ENCODE measurements at regions not wholly inside any gene's neighbourhood (a gene's known extent, or its start where the extent isn't known, plus 50 kb on each side); places are given as distances from the start of the nearest gene placed in this dataset.
"Not testable (repeated sequence)": the region's sequence is repeated elsewhere in the genome, so short reads cannot be mapped to it uniquely, and the experiment has no call there.

DNA sequence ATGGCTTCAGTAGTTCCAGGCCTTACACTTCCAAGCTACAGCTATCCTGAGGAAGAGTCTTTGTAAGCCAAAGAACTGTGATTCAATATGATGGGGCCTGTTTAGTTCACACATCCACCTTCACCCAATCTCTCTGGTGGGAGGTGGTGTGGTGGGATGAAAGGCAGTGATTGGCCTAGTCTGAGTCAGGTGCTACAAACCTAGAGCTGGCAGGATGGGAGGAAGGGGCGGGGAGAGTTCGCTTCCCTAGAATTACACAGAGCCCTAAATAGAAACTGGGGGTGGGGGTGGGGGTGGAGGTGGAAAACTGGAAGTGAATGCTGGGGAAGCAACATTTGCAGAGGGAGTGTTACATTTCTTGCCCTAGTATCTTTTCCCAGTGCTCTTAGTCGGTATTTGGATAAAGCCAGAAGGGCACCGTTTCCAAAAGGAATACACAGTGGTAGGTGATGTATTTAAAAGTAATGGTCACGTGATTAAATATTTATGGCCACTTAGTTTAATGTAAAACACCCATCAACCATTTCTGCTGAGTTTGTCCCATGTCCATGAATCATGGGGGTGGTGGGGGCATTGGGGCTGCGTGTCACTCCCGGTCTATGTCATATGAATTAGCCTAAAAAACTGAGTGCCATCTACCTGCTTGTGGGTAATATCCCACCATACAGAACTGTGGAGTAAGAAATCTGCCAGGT is 247.6 kb upstream of the PROK2 start:
- Histone ChIP-seq H3K36me3 (replicated peaks; ENCODE audit: control insufficient read depth, insufficient read depth, low read length) (no peaks in the 10 kb centered on the region), H3K4me3 (ENCODE audit: insufficient read depth, low read depth, low read length) (no peak overlapping the region), H3K27me3 (ENCODE audit: control insufficient read depth, insufficient read depth, low read length) (no peaks in the 10 kb centered on the region)
- no peak for DNase-seq

DNA sequence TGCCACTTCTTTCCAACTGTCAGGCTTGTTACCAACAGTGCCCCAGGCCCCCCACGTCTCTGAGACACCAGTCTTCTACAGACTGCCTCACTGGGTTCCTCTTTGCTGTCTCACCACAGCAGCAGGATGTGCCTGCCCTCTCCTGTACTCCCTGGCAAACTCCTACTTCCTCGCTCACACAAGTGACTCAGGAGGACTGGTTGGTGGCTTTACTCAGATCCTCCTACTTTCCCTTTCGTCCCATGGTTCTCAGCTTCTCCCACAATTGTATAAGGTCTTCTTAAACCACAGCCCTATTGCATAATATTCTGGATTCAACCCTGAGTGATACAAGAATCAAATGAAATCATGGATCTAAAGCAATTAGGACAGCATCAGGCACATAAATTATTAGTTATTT is 246.6 kb upstream of the PROK2 start:
- H3K4me3 ChIP-seq (ENCODE audit: insufficient read depth, low read depth, low read length), result no peak overlapping the region
- no peaks in the 10 kb centered on the region for H3K36me3 ChIP-seq (replicated peaks; ENCODE audit: control insufficient read depth, insufficient read depth, low read length)
- DNase-seq, result no peak
- no peaks in the 10 kb centered on the region for H3K27me3 ChIP-seq (ENCODE audit: control insufficient read depth, insufficient read depth, low read length)

DNA sequence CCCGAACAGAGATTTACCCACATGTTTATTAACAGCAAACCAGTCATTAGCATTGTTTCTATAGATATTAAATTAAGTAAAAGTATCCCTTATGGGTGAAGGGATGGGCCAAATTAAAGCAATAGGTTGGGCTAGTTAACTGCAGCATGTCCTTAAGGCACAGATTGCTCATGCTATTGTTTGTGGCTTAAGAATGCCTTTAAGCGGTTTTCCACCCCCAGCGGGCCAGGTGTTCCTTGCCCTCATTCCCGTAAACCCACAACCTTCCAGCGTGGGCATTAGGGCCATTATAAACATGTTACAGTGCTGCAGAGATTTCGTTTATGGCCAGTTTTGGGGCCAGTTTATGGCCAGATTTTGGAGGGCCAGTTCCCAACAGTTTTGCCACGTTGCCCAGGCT is 245.3 kb upstream of the PROK2 start:
- H3K36me3 ChIP-seq (replicated peaks; ENCODE audit: control insufficient read depth, insufficient read depth, low read length); H3K4me3 ChIP-seq (ENCODE audit: insufficient read depth, low read depth, low read length); H3K27me3 ChIP-seq (ENCODE audit: control insufficient read depth, insufficient read depth, low read length); DNase-seq: not testable (repeated sequence)

DNA sequence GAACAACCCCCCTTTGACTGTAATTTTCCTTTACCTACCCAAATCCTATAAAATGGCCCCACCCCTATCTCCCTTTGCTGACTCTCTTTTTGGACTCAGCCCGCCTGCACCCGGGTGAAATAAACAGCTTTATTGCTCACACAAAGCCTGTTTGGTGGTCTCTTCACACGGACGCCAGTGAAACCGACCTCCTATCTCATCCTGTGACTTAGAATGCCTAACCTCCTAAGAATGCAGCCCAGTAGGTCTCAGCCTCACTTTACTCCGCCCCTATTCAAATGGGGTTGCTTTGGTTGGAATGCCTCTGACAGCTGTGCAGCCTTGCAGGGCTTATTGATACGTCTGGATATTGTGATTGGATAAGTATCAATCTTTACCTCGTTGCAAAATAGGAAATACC is 243.8 kb upstream of the PROK2 start:
- H3K4me3 ChIP-seq (ENCODE audit: insufficient read depth, low read depth, low read length); H3K36me3 ChIP-seq (replicated peaks; ENCODE audit: control insufficient read depth, insufficient read depth, low read length); H3K27me3 ChIP-seq (ENCODE audit: control insufficient read depth, insufficient read depth, low read length): not testable (repeated sequence)
- DNase-seq, result peak; percentile 26

DNA sequence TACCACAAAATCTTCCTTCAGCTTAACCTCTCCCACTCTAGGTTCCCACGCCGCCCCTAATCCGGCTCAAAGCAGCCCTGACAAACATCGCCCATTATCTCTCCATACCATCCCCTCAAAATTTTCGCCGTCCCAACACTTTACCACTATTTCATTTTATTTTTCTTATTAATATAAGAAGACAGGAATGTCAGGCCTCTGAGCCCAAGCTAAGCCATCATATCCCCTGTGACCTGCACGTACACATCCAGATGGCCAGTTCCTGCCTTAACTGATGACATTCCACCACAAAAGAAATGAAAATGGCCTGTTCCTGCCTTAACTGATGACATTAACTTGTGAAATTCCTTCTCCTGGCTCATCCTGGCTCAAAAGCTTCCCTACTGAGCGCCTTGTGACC is 243.4 kb upstream of the PROK2 start:
- H3K27me3 ChIP-seq (ENCODE audit: control insufficient read depth, insufficient read depth, low read length); H3K36me3 ChIP-seq (replicated peaks; ENCODE audit: control insufficient read depth, insufficient read depth, low read length); H3K4me3 ChIP-seq (ENCODE audit: insufficient read depth, low read depth, low read length); DNase-seq: not testable (repeated sequence)

DNA sequence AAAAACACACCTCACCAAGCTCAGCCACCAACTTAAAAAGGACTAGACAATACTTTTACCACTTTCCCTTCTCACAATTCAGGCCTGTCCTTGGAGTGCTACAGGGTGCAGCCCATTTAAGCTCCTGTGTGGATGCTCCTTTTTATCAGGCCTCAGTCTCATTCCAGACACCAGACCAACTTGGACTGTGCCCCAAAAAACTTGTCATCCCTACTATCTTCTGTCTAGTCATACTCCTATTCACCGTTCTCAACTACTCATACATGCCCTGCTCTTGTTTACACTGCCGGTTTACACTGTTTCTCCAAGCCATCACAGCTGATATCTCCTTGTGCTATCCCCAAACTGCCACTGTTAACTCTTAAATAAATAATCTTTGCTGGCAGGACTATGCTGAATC is 242.8 kb upstream of the PROK2 start:
- not testable (repeated sequence) for H3K36me3 ChIP-seq (replicated peaks; ENCODE audit: control insufficient read depth, insufficient read depth, low read length); H3K4me3 ChIP-seq (ENCODE audit: insufficient read depth, low read depth, low read length); DNase-seq; H3K27me3 ChIP-seq (ENCODE audit: control insufficient read depth, insufficient read depth, low read length)

DNA sequence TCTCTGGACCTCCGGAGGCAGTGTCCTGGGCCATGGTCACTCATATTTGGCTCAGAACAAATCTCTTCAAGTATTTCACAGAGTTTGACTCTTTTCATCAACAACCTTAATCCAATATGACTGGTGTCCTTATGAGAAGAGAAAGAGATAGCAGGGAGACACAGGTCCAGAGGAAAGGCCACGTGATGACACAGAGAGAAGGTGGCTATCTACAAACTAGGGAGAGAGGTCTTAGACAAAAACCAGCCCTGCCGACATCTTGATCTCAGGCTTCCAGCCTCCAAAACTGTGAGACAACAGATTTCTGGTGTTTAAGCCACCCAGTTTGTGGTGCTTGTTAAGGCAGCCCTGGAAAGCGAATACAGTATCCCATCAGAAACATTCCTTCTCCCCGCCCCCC is 237.1 kb upstream of the PROK2 start:
- peaks cover 1% of the 10 kb centered on the region for H3K36me3 ChIP-seq (replicated peaks; ENCODE audit: control insufficient read depth, insufficient read depth, low read length)
- no peaks in the 10 kb centered on the region for H3K27me3 ChIP-seq (ENCODE audit: control insufficient read depth, insufficient read depth, low read length)
- DNase-seq, result no peak
- H3K4me3 ChIP-seq (ENCODE audit: insufficient read depth, low read depth, low read length), result no peak overlapping the region

DNA sequence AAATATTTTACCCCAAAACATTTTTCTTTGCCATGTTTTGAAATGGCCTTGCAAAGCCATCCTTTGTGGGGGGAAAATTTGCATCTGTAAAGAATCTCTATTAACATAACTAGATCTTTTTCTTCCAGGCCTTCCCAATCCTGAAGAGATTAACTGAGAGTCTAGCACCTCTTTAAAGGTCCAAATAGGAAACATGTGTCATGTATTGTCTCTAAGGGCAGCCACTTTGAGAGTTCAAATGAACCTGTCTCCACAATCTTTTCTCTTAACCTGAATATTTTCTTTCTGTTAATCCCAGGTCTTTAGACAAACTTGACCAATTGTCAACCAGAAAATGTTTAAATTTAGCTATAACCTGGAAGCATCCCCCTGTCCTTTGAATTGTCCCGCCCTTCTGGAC is 236.6 kb upstream of the PROK2 start:
- H3K4me3 ChIP-seq (ENCODE audit: insufficient read depth, low read depth, low read length), result no peak overlapping the region
- H3K27me3 ChIP-seq (ENCODE audit: control insufficient read depth, insufficient read depth, low read length), result no peaks in the 10 kb centered on the region
- DNase-seq, result no peak
- peaks cover 1% of the 10 kb centered on the region for H3K36me3 ChIP-seq (replicated peaks; ENCODE audit: control insufficient read depth, insufficient read depth, low read length)

DNA sequence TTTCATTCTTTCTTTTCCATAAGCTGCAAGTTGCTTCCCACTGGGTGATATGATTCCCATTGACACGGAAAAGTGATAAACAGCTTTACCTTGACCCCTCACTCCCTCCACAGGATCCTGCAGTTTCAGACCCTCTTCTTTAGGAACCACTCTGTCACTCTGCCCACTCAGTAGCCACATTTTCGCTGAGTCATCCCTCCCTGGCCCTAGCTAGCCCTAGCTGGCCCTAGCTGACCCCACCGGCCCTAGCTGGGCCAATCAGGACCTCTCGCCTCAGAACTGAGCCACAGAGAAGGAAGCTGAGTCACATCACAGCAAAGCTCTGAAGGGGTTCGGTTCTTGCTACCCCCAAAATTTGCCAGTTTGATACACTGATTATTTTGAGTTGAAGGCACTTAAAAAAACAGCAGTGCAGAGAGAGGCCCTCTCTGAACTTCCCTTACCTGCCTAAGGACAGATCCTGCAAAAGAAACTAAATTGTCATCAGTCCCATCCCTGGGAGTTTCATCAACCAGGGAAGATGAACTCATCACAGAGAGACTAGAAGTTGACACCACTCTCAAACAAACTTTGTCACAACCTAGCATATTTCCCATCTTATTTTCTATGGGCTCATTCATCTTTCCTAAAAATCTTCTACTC is 233.5 kb upstream of the PROK2 start:
- peaks cover 1% of the 10 kb centered on the region for H3K36me3 ChIP-seq (replicated peaks; ENCODE audit: control insufficient read depth, insufficient read depth, low read length)
- no peaks in the 10 kb centered on the region for H3K27me3 ChIP-seq (ENCODE audit: control insufficient read depth, insufficient read depth, low read length)
- H3K4me3 ChIP-seq (ENCODE audit: insufficient read depth, low read depth, low read length), result no peak overlapping the region
- DNase-seq, result no peak

DNA sequence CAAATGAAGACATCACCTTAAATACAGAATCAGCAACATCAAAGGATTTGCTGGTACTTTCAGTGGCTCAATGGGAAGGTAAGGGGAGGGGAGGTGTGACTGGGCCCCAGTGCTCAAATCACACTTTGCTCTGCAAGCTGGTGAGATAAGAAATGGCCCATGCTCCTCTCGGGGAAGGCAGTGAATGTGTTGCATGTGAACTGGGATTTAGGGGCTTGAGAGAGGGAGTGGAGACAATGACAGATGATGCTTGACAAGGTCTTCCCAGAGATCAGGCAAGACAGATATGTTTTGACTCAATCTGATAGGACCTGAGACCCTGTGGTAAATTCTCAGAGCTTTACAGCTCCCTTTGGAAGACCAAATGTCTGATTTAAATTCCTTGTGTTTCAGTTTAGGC is 233.0 kb upstream of the PROK2 start:
- DNase-seq, result no peak
- Histone ChIP-seq H3K27me3 (ENCODE audit: control insufficient read depth, insufficient read depth, low read length) (no peaks in the 10 kb centered on the region), H3K36me3 (replicated peaks; ENCODE audit: control insufficient read depth, insufficient read depth, low read length) (peaks cover 1% of the 10 kb centered on the region), H3K4me3 (ENCODE audit: insufficient read depth, low read depth, low read length) (no peak overlapping the region)

DNA sequence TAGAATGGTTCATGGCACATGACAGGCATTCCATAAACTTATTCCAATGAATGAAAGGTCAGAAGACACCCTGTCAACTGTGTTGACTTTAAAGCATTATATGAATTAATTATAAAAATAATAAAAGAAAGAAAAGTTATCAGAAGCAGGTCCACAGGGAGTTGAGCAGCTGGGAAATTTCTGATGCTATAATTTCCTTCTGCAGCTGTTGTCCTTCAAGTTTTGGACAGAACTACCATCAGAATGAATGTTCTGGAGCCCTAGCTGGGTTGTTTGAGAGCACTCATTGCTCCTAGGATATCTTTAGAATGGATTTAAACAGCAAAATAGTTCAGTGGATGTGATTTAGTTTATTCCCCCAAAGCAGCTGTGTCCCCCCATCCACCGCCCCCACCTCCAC is 232.4 kb upstream of the PROK2 start:
- Histone ChIP-seq H3K4me3 (ENCODE audit: insufficient read depth, low read depth, low read length) (no peak overlapping the region), H3K27me3 (ENCODE audit: control insufficient read depth, insufficient read depth, low read length) (no peaks in the 10 kb centered on the region), H3K36me3 (replicated peaks; ENCODE audit: control insufficient read depth, insufficient read depth, low read length) (no peaks in the 10 kb centered on the region)
- DNase-seq, result no peak

DNA sequence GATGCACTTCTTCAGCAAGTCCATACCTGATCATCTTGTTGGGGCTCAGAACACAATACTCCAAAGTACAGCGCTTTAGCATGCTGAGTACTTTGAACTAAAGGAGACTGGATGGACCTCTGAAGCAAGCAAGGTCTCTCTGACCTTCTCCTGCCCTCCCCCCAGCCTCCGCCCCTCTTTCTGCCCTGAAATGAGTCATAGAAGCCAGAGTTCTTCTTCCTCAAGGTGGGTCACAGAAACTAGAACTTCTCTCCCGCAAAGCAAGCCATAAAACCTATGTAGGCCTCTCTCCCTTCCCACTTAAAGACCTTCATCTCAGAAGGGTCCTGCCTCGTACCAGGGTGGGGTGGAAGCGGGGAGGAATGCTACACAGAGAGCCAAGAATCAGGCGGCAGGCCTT is 230.5 kb upstream of the PROK2 start:
- Histone ChIP-seq H3K4me3 (ENCODE audit: insufficient read depth, low read depth, low read length) (no peak overlapping the region), H3K27me3 (ENCODE audit: control insufficient read depth, insufficient read depth, low read length) (no peaks in the 10 kb centered on the region), H3K36me3 (replicated peaks; ENCODE audit: control insufficient read depth, insufficient read depth, low read length) (no peaks in the 10 kb centered on the region; the same call in 1 of the 2 replicates)
- DNase-seq, result no peak

DNA sequence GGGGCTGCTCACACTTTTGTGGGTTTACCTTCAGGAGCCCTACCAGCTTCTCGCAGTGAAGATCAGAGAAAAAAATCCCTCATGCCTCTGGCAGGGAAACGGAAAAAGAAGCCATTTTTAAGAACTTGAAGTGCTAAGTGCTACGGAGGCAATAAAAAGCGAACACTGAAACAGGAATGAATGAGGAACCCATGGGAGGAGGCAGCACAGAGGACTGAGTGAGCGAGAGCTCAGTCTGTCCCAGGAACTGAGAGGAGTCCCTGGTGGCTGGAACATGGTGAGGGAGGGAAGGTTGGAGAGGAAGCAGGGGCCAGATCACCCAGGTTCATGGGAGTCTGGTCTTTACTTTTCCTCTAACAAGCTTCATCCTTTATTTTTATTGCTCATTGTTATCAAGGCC is 228.1 kb upstream of the PROK2 start:
- no peak overlapping the region for H3K4me3 ChIP-seq (ENCODE audit: insufficient read depth, low read depth, low read length)
- DNase-seq, result no peak
- no peaks in the 10 kb centered on the region for H3K27me3 ChIP-seq (ENCODE audit: control insufficient read depth, insufficient read depth, low read length)
- H3K36me3 ChIP-seq (replicated peaks; ENCODE audit: control insufficient read depth, insufficient read depth, low read length), result no peaks in the 10 kb centered on the region; the same call in 1 of the 2 replicates

DNA sequence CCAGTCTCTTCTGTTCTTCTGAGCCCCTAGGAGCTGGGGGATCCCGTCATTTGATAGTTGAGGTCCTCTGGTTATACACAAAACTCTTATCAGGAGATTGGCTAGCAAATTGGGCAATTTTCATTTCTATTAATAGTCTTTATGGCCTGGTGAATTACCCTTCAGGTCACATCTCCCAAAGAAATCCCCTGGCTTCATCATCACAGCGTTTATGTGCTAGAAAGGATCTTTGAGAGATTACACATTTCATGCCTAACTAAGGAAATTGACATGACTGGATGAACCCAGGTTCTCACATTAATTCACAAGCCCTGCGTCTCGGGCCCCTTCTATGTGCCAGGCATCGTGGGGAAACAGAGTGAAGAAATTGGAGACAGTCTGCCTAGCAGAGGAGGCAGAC is 227.4 kb upstream of the PROK2 start:
- no peaks in the 10 kb centered on the region; the same call in 1 of the 2 replicates for H3K36me3 ChIP-seq (replicated peaks; ENCODE audit: control insufficient read depth, insufficient read depth, low read length)
- no peak for DNase-seq
- H3K27me3 ChIP-seq (ENCODE audit: control insufficient read depth, insufficient read depth, low read length), result no peaks in the 10 kb centered on the region
- no peak overlapping the region for H3K4me3 ChIP-seq (ENCODE audit: insufficient read depth, low read depth, low read length)

DNA sequence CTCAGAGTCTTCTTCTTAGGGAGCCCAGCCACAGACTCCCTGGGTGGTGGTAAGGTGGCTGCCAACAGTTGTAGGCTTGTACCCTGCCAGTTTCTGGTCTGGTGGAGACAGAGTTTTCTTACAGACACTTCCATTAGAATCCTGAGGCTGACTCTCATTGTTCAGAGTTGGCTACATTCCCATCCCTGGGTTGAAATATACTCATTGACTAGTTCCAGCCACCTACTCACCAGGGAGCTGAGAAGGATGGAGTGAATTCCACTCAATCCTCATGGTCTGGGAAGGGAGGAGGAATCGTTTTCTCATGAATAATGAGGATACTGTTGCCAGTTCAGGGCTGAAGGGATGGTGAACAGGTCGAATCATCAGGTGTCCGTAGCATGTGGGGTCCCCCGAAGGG is 226.5 kb upstream of the PROK2 start:
- Histone ChIP-seq H3K36me3 (replicated peaks; ENCODE audit: control insufficient read depth, insufficient read depth, low read length) (no peaks in the 10 kb centered on the region; the same call in 1 of the 2 replicates), H3K4me3 (ENCODE audit: insufficient read depth, low read depth, low read length) (no peak overlapping the region), H3K27me3 (ENCODE audit: control insufficient read depth, insufficient read depth, low read length) (no peaks in the 10 kb centered on the region)
- DNase-seq, result no peak

Measured in H7 (cell line).